Myocyte (in vitro differentiated cells): ENCODE measurements at regions not wholly inside any gene's neighbourhood (a gene's known extent, or its start where the extent isn't known, plus 50 kb on each side); places are given as distances from the start of the nearest gene placed in this dataset.
"Not testable (repeated sequence)": the region's sequence is repeated elsewhere in the genome, so short reads cannot be mapped to it uniquely, and the experiment has no call there.

Source experiments
- DNase-seq: peaks from one replicate; pipeline ENCODE4 v3.0.0-alpha.2; 2012; ENCODE audit warnings: low read depth

GRCh38 chr9:63450836-63451235 lies 1834.2 kb downstream of the FOXD4L5 start:
- DNase-seq: not testable (repeated sequence)

- DNase-seq: not testable (repeated sequence)
These were observed 1859.9 kb downstream of the FOXD4L5 start for GRCh38 chr9:63425123-63425522.

- not testable (repeated sequence) for DNase-seq
These were observed 1894.1 kb downstream of the FOXD4L5 start for GRCh38 chr9:63390897-63391296.

- not testable (repeated sequence) for DNase-seq
These were observed 1899.5 kb downstream of the FOXD4L5 start for GRCh38 chr9:63385479-63385878.

GRCh38 chr9:63379864-63380263 lies 1905.1 kb downstream of the FOXD4L5 start:
- DNase-seq: not testable (repeated sequence)

- DNase-seq: peak; percentile 5
These were observed 1930.8 kb downstream of the FOXD4L5 start for GRCh38 chr9:63354219-63354618.

- DNase-seq: not testable (repeated sequence)
These were observed 1937.7 kb downstream of the FOXD4L5 start for GRCh38 chr9:63347347-63347746.

GRCh38 chr9:63346310-63347048 lies 1938.5 kb downstream of the FOXD4L5 start:
- DNase-seq: peak; percentile 49

GRCh38 chr9:63344408-63344807 lies 1940.6 kb downstream of the FOXD4L5 start:
- DNase-seq: not testable (repeated sequence)

- DNase-seq: peak; percentile 49
These were observed 1942.5 kb downstream of the FOXD4L5 start for GRCh38 chr9:63342528-63342927.

- DNase-seq: peak; percentile 53
These were observed 1947.0 kb downstream of the FOXD4L5 start for GRCh38 chr9:63337899-63338604.

GRCh38 chr9:63335286-63335685 lies 1949.7 kb downstream of the FOXD4L5 start:
- not testable (repeated sequence) for DNase-seq

- not testable (repeated sequence) for DNase-seq
These were observed 1950.8 kb downstream of the FOXD4L5 start for GRCh38 chr9:63334187-63334586.

GRCh38 chr9:63333083-63333482 lies 1951.9 kb downstream of the FOXD4L5 start:
- DNase-seq: not testable (repeated sequence)

GRCh38 chr9:63328313-63328712 lies 1956.7 kb downstream of the FOXD4L5 start:
- DNase-seq: not testable (repeated sequence)

- DNase-seq: not testable (repeated sequence)
These were observed 1957.8 kb downstream of the FOXD4L5 start for GRCh38 chr9:63327211-63327610.

GRCh38 chr9:63326665-63327064 lies 1958.3 kb downstream of the FOXD4L5 start:
- not testable (repeated sequence) for DNase-seq

- not testable (repeated sequence) for DNase-seq
These were observed 1959.3 kb downstream of the FOXD4L5 start for GRCh38 chr9:63325696-63326095.

GRCh38 chr9:63318093-63318492 lies 1966.9 kb downstream of the FOXD4L5 start:
- not testable (repeated sequence) for DNase-seq

- DNase-seq: not testable (repeated sequence)
These were observed 1969.6 kb downstream of the FOXD4L5 start for GRCh38 chr9:63315387-63315786.

- not testable (repeated sequence) for DNase-seq
These were observed 1988.2 kb downstream of the FOXD4L5 start for GRCh38 chr9:63296848-63297247.

GRCh38 chr9:63296366-63296765 lies 1988.6 kb downstream of the FOXD4L5 start:
- DNase-seq: not testable (repeated sequence)
